WTC11 (cell line): ENCODE measurements at regions not wholly inside any gene's neighbourhood (a gene's known extent, or its start where the extent isn't known, plus 50 kb on each side); places are given as distances from the start of the nearest gene placed in this dataset.

Experiments used
- ATAC-seq: fragments of 200-7000 bp; cut with Tn5 transposase; 2 replicates; pipeline ENCODE4 v1.10.0; 2021; ENCODE audit warnings: mild to moderate bottlenecking, moderate library complexity
- CTCF ChIA-PET: fragments of 300-600 bp; sonication (Branson Sonifier 250); formaldehyde crosslinking; loops from one replicate; lab custom pipeline; 2021; ENCODE audit warnings: antibody characterized with exemption; lab: Charles Lee
- POLR2A ChIA-PET: fragments of 350-600 bp; sonication (Branson Sonifier 250); formaldehyde crosslinking; loops from one replicate; lab custom pipeline; 2021; ENCODE audit warnings: antibody characterized with exemption; lab: Charles Lee
- DNase-seq: peaks from one replicate; pipeline ENCODE4 v3.0.0; 2021; ENCODE audit warnings: low spot score
- H3K27ac Mint-ChIP-seq: 2 replicates; pipeline ENCODE4 v1.8.0; 2021; ENCODE audit warnings: mixed read lengths
- H3K27me3 Mint-ChIP-seq: 2 replicates; pipeline ENCODE4 v1.8.0; 2021; ENCODE audit warnings: low read depth, mild to moderate bottlenecking, moderate library complexity, mixed read lengths
- H3K36me3 Mint-ChIP-seq: 2 replicates; pipeline ENCODE4 v1.8.0; 2021; ENCODE audit warnings: mixed read lengths
- H3K4me1 Mint-ChIP-seq: 2 replicates; pipeline ENCODE4 v1.8.0; 2022; ENCODE audit warnings: mixed read lengths
- H3K4me3 Mint-ChIP-seq: 2 replicates; pipeline ENCODE4 v1.8.0; 2021; ENCODE audit warnings: mild to moderate bottlenecking, moderate library complexity, mixed read lengths
- H3K9me3 Mint-ChIP-seq: 2 replicates; pipeline ENCODE4 v1.8.0; 2021; ENCODE audit warnings: mixed read lengths
- CREM ChIP-seq: sonication (generic); formaldehyde crosslinking; IDR thresholded peaks from 2 replicates; pipeline ENCODE4 v1.8.1; 2022; ENCODE audit warnings: mild to moderate bottlenecking, missing genetic modification reagents, moderate library complexity
- ESRRA ChIP-seq: sonication (generic); formaldehyde crosslinking; IDR thresholded peaks from 2 replicates; pipeline ENCODE4 v1.8.1; 2022; ENCODE audit warnings: mild to moderate bottlenecking, missing genetic modification reagents, borderline replicate concordance
- ETV6 ChIP-seq: sonication (generic); formaldehyde crosslinking; IDR thresholded peaks from 2 replicates; pipeline ENCODE4 v1.8.1; 2022; ENCODE audit warnings: mild to moderate bottlenecking, missing genetic modification reagents
- HMGA2 ChIP-seq: fragments of 250-450 bp; sonication (Bioruptor Pico); IDR thresholded peaks from 2 replicates; pipeline ENCODE4 v1.4.0; 2021; ENCODE audit warnings: mild to moderate bottlenecking, moderate library complexity
- JAZF1 ChIP-seq: fragments of 250-450 bp; sonication (Bioruptor Pico); IDR thresholded peaks from 2 replicates; pipeline ENCODE4 v1.9.0; 2021; ENCODE audit warnings: moderate library complexity, mild to moderate bottlenecking, inconsistent platforms
- JUN ChIP-seq: sonication (generic); formaldehyde crosslinking; IDR thresholded peaks from 2 replicates; pipeline ENCODE4 v1.8.0; 2023; ENCODE audit warnings: mild to moderate bottlenecking, missing genetic modification reagents
- MYBL2 ChIP-seq: sonication (generic); formaldehyde crosslinking; IDR thresholded peaks from 2 replicates; pipeline ENCODE4 v1.8.1; 2023; ENCODE audit warnings: mild to moderate bottlenecking, moderate library complexity, missing genetic modification reagents
- NFATC4 ChIP-seq: fragments of 250-450 bp; sonication (Bioruptor Pico); IDR thresholded peaks from 2 replicates; pipeline ENCODE4 v1.9.0; 2021; ENCODE audit warnings: mild to moderate bottlenecking
- NR2C2 ChIP-seq: sonication (generic); formaldehyde crosslinking; IDR thresholded peaks from 2 replicates; pipeline ENCODE4 v1.8.0; 2022; ENCODE audit warnings: mild to moderate bottlenecking, missing genetic modification reagents
- NR3C1 ChIP-seq: sonication (generic); formaldehyde crosslinking; conservative IDR thresholded peaks from 2 replicates; pipeline ENCODE4 v1.8.1; 2023; ENCODE audit warnings: low read depth, mild to moderate bottlenecking, missing genetic modification reagents
- RORB ChIP-seq: fragments of 250-450 bp; sonication (Bioruptor Pico); IDR thresholded peaks from 2 replicates; pipeline ENCODE4 v1.9.0; 2021; ENCODE audit warnings: mild to moderate bottlenecking
- SMAD3 ChIP-seq: sonication (generic); formaldehyde crosslinking; IDR thresholded peaks from 2 replicates; pipeline ENCODE4 v1.8.0; 2022; ENCODE audit warnings: missing genetic modification reagents, mild to moderate bottlenecking, borderline replicate concordance
- SP1 ChIP-seq: sonication (generic); formaldehyde crosslinking; conservative IDR thresholded peaks from 2 replicates; pipeline ENCODE4 v1.8.1; 2022; ENCODE audit warnings: missing genetic modification reagents
- TCF7 ChIP-seq: sonication (generic); formaldehyde crosslinking; IDR thresholded peaks from 2 replicates; pipeline ENCODE4 v1.8.0; 2022; ENCODE audit warnings: mild to moderate bottlenecking, low read depth, missing genetic modification reagents, moderate library complexity
- TEAD1 ChIP-seq: sonication (generic); formaldehyde crosslinking; IDR thresholded peaks from 2 replicates; pipeline ENCODE4 v1.8.0; 2022; ENCODE audit warnings: mild to moderate bottlenecking, missing genetic modification reagents
- ZBTB21 ChIP-seq: sonication (generic); formaldehyde crosslinking; IDR thresholded peaks from 2 replicates; pipeline ENCODE4 v1.8.1; 2023; ENCODE audit warnings: mild to moderate bottlenecking, missing genetic modification reagents, borderline replicate concordance
- ZNF121 ChIP-seq: sonication (generic); formaldehyde crosslinking; IDR thresholded peaks from 2 replicates; pipeline ENCODE4 v1.8.0; 2023; ENCODE audit warnings: missing genetic modification reagents
- ZNF263 ChIP-seq: sonication (generic); formaldehyde crosslinking; IDR thresholded peaks from 2 replicates; pipeline ENCODE4 v1.8.1; 2022; ENCODE audit warnings: low read depth, mild to moderate bottlenecking, moderate library complexity, missing genetic modification reagents
- ZNF396 ChIP-seq: fragments of 250-450 bp; sonication (Bioruptor Pico); IDR thresholded peaks from 2 replicates; pipeline ENCODE4 v1.8.0; 2021; ENCODE audit warnings: mild to moderate bottlenecking, moderate library complexity, borderline replicate concordance
- ZNF423 ChIP-seq: fragments of 250-450 bp; sonication (Bioruptor Pico); IDR thresholded peaks from 2 replicates; pipeline ENCODE4 v2.1.2; 2022; ENCODE audit warnings: mild to moderate bottlenecking, moderate library complexity
- ZNF671 ChIP-seq: fragments of 250-450 bp; sonication (Bioruptor Pico); IDR thresholded peaks from 2 replicates; pipeline ENCODE4 v1.8.0; 2021; ENCODE audit warnings: mild to moderate bottlenecking
- TF ChIP-seq, protein P1 (sequence below): fragments of 250-450 bp; sonication (Bioruptor Pico); IDR thresholded peaks from 2 replicates; pipeline ENCODE4 v1.9.0; 2021; ENCODE audit warnings: moderate library complexity, mild to moderate bottlenecking, inconsistent platforms, borderline replicate concordance
- TF ChIP-seq, protein P2 (sequence below): sonication (generic); formaldehyde crosslinking; IDR thresholded peaks from 2 replicates; pipeline ENCODE4 v1.8.0; 2022; ENCODE audit warnings: mild to moderate bottlenecking, missing genetic modification reagents
- TF ChIP-seq, protein P3 (sequence below): sonication (generic); formaldehyde crosslinking; IDR thresholded peaks from 2 replicates; pipeline ENCODE4 v1.8.1; 2022; ENCODE audit warnings: mild to moderate bottlenecking, missing genetic modification reagents, moderate library complexity, borderline replicate concordance
- TF ChIP-seq, protein P4 (sequence below): sonication (generic); formaldehyde crosslinking; IDR thresholded peaks from 2 replicates; pipeline ENCODE4 v1.8.1; 2023; ENCODE audit warnings: mild to moderate bottlenecking, missing genetic modification reagents, borderline replicate concordance
- TF ChIP-seq, protein P5 (sequence below): fragments of 250-450 bp; sonication (Bioruptor Pico); IDR thresholded peaks from 2 replicates; pipeline ENCODE4 v1.9.0; 2021; ENCODE audit warnings: mild to moderate bottlenecking
- TF ChIP-seq, protein P6 (sequence below): sonication (generic); formaldehyde crosslinking; conservative IDR thresholded peaks from 2 replicates; pipeline ENCODE4 v1.8.1; 2023; ENCODE audit warnings: mild to moderate bottlenecking, low read depth, missing genetic modification reagents, moderate library complexity

DNA sequence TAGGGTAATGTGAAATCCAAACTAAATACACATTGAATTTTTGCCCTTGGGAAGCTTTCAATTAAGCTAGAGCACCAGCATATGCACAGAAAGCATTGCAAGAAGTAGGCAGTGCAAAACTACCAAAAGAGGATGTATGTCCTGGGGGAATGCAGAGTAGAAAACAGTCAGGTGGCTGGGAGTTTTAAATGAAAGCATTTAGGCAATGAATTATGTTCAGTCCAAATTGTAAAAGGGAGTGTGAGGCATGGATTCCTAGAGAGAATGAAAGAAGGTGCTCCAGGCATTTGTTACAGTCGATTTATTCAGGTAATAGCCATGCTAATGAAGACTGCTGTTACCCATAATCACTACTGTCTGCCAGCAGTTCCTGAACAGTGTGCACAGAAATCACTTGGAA is 604.1 kb upstream of the POU3F2 start:
- ChIA-PET CTCF (no interaction called here), POLR2A (no interaction called here)
- H3K4me3 Mint-ChIP-seq: no peak overlapping the region
- H3K27ac Mint-ChIP-seq: no peak overlapping the region
- peaks cover 39% of the 10 kb centered on the region for H3K9me3 Mint-ChIP-seq
- no peak for TF ChIP-seq JAZF1 (CRISPR knock-in tag)
- TF ChIP-seq, protein P1, sequence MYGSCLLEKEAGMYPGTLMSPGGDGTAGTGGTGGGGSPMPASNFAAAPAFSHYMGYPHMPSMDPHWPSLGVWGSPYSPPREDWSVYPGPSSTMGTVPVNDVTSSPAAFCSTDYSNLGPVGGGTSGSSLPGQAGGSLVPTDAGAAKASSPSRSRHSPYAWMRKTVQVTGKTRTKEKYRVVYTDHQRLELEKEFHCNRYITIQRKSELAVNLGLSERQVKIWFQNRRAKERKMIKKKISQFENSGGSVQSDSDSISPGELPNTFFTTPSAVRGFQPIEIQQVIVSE: no peak
- TF ChIP-seq MYBL2: no peak
- no peak for TF ChIP-seq NR3C1 (CRISPR knock-in tag)
- TF ChIP-seq, protein P2, sequence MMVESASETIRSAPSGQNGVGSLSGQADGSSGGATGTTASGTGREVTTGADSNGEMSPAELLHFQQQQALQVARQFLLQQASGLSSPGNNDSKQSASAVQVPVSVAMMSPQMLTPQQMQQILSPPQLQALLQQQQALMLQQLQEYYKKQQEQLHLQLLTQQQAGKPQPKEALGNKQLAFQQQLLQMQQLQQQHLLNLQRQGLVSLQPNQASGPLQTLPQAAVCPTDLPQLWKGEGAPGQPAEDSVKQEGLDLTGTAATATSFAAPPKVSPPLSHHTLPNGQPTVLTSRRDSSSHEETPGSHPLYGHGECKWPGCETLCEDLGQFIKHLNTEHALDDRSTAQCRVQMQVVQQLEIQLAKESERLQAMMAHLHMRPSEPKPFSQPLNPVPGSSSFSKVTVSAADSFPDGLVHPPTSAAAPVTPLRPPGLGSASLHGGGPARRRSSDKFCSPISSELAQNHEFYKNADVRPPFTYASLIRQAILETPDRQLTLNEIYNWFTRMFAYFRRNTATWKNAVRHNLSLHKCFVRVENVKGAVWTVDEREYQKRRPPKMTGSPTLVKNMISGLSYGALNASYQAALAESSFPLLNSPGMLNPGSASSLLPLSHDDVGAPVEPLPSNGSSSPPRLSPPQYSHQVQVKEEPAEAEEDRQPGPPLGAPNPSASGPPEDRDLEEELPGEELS: no peak
- TF ChIP-seq TCF7 (CRISPR knock-in tag): no peak
- no peak for TF ChIP-seq SMAD3 (CRISPR knock-in tag)
- TF ChIP-seq ZNF263 (CRISPR knock-in tag): no peak
- H3K36me3 Mint-ChIP-seq: peaks cover 40% of the 10 kb centered on the region
- H3K27me3 Mint-ChIP-seq: peaks cover 5% of the 10 kb centered on the region; the same call in 1 of the 2 replicates
- DNase-seq (no peak), ATAC-seq (no peak)
- H3K4me1 Mint-ChIP-seq: peaks cover 5% of the 10 kb centered on the region

DNA sequence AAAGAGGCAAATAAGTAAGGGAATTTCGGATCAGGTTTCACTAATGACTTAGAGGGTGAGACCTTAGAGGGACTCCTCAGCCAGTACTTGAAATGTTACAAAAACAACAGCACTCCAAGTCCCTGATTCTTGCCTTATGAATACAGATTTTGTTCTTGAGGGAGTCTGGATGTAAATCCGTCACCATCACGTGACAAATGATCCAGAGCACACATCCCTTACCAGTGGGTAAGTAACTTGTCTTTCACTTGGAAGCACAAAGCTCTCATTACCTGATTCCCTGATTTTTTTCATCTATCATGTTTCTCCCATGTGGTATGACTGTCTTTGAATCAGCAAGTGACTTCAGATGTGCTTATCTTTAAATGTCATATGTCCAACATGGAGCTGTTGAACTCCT is 595.3 kb upstream of the POU3F2 start:
- CTCF ChIA-PET: no interaction called here
- H3K4me1 Mint-ChIP-seq: peaks cover 11% of the 10 kb centered on the region
- ATAC-seq: no peak

DNA sequence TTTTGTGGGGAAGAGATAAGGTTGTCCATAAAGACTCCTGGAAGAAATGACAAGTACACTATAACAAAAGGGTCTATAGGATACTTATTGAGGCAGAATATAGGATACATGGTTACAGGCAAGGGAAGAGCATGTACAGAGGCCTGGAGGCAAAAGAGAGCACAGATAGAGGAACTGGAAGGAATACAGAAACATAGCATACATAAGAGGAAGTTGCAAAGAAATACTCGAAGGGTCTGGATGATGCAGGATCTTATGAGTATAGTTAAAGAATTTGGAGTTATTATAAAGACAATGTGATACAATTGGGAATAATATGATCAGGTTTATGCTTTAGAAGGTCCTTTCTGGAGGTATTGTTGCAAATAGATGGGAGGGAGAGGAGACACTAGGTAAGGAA is 592.7 kb upstream of the POU3F2 start:
- peaks cover 11% of the 10 kb centered on the region for H3K4me1 Mint-ChIP-seq
- no peaks in the 10 kb centered on the region for H3K27me3 Mint-ChIP-seq
- H3K27ac Mint-ChIP-seq: no peak overlapping the region
- no peak overlapping the region for H3K4me3 Mint-ChIP-seq
- H3K36me3 Mint-ChIP-seq: no peaks in the 10 kb centered on the region
- ChIA-PET POLR2A (no interaction called here), CTCF (no interaction called here)
- DNase-seq (no peak), ATAC-seq (no peak)
- H3K9me3 Mint-ChIP-seq: no peaks in the 10 kb centered on the region
- TF ChIP-seq NFATC4 (CRISPR knock-in tag): no peak
- TF ChIP-seq SMAD3 (CRISPR knock-in tag): no peak
- TF ChIP-seq, protein P3, sequence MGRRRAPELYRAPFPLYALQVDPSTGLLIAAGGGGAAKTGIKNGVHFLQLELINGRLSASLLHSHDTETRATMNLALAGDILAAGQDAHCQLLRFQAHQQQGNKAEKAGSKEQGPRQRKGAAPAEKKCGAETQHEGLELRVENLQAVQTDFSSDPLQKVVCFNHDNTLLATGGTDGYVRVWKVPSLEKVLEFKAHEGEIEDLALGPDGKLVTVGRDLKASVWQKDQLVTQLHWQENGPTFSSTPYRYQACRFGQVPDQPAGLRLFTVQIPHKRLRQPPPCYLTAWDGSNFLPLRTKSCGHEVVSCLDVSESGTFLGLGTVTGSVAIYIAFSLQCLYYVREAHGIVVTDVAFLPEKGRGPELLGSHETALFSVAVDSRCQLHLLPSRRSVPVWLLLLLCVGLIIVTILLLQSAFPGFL (CRISPR knock-in tag): no peak
- TF ChIP-seq CREM (CRISPR knock-in tag): no peak
- TF ChIP-seq ETV6 (CRISPR knock-in tag): no peak
- no peak for TF ChIP-seq NR2C2 (CRISPR knock-in tag)
- TF ChIP-seq, protein P4, sequence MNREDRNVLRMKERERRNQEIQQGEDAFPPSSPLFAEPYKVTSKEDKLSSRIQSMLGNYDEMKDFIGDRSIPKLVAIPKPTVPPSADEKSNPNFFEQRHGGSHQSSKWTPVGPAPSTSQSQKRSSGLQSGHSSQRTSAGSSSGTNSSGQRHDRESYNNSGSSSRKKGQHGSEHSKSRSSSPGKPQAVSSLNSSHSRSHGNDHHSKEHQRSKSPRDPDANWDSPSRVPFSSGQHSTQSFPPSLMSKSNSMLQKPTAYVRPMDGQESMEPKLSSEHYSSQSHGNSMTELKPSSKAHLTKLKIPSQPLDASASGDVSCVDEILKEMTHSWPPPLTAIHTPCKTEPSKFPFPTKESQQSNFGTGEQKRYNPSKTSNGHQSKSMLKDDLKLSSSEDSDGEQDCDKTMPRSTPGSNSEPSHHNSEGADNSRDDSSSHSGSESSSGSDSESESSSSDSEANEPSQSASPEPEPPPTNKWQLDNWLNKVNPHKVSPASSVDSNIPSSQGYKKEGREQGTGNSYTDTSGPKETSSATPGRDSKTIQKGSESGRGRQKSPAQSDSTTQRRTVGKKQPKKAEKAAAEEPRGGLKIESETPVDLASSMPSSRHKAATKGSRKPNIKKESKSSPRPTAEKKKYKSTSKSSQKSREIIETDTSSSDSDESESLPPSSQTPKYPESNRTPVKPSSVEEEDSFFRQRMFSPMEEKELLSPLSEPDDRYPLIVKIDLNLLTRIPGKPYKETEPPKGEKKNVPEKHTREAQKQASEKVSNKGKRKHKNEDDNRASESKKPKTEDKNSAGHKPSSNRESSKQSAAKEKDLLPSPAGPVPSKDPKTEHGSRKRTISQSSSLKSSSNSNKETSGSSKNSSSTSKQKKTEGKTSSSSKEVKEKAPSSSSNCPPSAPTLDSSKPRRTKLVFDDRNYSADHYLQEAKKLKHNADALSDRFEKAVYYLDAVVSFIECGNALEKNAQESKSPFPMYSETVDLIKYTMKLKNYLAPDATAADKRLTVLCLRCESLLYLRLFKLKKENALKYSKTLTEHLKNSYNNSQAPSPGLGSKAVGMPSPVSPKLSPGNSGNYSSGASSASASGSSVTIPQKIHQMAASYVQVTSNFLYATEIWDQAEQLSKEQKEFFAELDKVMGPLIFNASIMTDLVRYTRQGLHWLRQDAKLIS (CRISPR knock-in tag): no peak
- TF ChIP-seq ESRRA (CRISPR knock-in tag): no peak

More for the DNA sequence above, 595.3 kb upstream of the POU3F2 start:
- POLR2A ChIA-PET: no interaction called here
- H3K4me3 Mint-ChIP-seq: no peak overlapping the region
- no peak overlapping the region for H3K27ac Mint-ChIP-seq
- no peak for TF ChIP-seq ZNF263 (CRISPR knock-in tag)
- TF ChIP-seq ZNF121 (CRISPR knock-in tag): no peak
- TF ChIP-seq, protein P5, sequence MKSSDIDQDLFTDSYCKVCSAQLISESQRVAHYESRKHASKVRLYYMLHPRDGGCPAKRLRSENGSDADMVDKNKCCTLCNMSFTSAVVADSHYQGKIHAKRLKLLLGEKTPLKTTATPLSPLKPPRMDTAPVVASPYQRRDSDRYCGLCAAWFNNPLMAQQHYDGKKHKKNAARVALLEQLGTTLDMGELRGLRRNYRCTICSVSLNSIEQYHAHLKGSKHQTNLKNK (CRISPR knock-in tag): no peak
- TF ChIP-seq JAZF1 (CRISPR knock-in tag): no peak
- TF ChIP-seq HMGA2 (CRISPR knock-in tag): no peak
- no peak for TF ChIP-seq NR3C1 (CRISPR knock-in tag)
- TF ChIP-seq, protein P6, sequence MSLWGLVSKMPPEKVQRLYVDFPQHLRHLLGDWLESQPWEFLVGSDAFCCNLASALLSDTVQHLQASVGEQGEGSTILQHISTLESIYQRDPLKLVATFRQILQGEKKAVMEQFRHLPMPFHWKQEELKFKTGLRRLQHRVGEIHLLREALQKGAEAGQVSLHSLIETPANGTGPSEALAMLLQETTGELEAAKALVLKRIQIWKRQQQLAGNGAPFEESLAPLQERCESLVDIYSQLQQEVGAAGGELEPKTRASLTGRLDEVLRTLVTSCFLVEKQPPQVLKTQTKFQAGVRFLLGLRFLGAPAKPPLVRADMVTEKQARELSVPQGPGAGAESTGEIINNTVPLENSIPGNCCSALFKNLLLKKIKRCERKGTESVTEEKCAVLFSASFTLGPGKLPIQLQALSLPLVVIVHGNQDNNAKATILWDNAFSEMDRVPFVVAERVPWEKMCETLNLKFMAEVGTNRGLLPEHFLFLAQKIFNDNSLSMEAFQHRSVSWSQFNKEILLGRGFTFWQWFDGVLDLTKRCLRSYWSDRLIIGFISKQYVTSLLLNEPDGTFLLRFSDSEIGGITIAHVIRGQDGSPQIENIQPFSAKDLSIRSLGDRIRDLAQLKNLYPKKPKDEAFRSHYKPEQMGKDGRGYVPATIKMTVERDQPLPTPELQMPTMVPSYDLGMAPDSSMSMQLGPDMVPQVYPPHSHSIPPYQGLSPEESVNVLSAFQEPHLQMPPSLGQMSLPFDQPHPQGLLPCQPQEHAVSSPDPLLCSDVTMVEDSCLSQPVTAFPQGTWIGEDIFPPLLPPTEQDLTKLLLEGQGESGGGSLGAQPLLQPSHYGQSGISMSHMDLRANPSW (CRISPR knock-in tag): no peak
- no peak for TF ChIP-seq TCF7 (CRISPR knock-in tag)
- TF ChIP-seq SP1 (CRISPR knock-in tag): no peak
- TF ChIP-seq ZNF423 (CRISPR knock-in tag): no peak
- TF ChIP-seq ZBTB21 (CRISPR knock-in tag): no peak
- no peak for TF ChIP-seq ZNF671
- no peak for TF ChIP-seq RORB (CRISPR knock-in tag)
- TF ChIP-seq TEAD1 (CRISPR knock-in tag): no peak
- no peak for TF ChIP-seq JUN (CRISPR knock-in tag)
- TF ChIP-seq ZNF396 (CRISPR knock-in tag): no peak
- TF ChIP-seq ETV6 (CRISPR knock-in tag): no peak
- H3K27me3 Mint-ChIP-seq: peaks cover 5% of the 10 kb centered on the region; the same call in 1 of the 2 replicates
- H3K9me3 Mint-ChIP-seq: peaks cover 15% of the 10 kb centered on the region
- no peak for DNase-seq
- H3K36me3 Mint-ChIP-seq: peaks cover 13% of the 10 kb centered on the region
